ENCODE measurements at regions not wholly inside any gene's neighbourhood (a gene's known extent, or its start where the extent isn't known, plus 50 kb on each side); places are given as distances from the start of the nearest gene placed in this dataset.

DNA sequence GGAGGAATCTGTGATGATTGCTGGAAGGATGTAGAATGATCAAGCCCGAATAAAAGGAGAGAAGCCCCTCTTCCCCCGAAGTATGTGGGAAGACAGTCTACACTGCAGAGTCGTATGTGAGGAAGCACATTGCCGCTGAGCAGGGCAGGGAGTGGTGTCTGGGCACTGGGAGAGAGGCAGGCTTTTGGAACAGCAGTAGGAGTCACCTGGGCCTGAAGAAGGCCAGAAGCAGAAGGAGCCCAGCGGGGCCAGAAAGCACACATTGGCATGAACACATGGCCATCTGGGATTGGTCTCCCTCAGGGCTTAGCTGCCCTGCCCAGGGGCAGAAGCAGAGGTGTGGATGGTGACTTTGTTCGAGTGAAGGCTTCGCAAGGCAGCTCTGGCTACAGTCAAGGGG is 162.8 kb downstream of the ERCC6L2 start:
- no peak overlapping the region for H3K4me3 ChIP-seq (replicated peaks; ENCODE audit: low read depth, low read length)
- no peak for TF ChIP-seq CTCF (IDR thresholded peaks at IDR 0.05; ENCODE audit: low read length, missing control alignments)

GRCh38 chr9:96034553-96035122 is 159.1 kb downstream of the ERCC6L2 start:
- DNase-seq (ENCODE audit: low read depth), result no peak

More for the DNA sequence above, 162.8 kb downstream of the ERCC6L2 start:
- DNase-seq (ENCODE audit: low read depth), result no peak

DNA sequence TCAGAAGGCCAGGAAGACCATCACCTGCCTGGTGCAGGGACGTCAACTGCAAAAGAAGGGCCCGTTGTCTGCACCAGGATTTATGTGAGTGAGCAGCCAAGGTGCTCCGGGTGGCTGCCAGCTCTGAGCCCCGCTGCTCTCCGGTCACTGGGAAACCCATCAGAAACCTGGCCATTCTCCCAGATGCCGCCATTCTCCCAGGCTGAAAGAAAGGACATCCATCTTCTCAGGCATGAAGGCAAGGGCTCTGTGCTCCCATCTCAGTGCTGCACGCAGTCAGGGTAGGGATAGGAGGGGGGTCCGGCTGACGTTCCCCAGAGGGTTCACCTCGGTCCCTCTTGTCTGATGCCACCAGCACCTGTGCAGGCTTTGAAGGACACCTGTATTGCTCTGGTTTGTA is 158.4 kb downstream of the ERCC6L2 start:
- no peak for TF ChIP-seq CTCF (IDR thresholded peaks at IDR 0.05; ENCODE audit: low read length, missing control alignments)
- no peak for DNase-seq (ENCODE audit: low read depth)

More at GRCh38 chr9:96034553-96035122, 159.1 kb downstream of the ERCC6L2 start:
- no peak for TF ChIP-seq CTCF (IDR thresholded peaks at IDR 0.05; ENCODE audit: low read length, missing control alignments)
- no peak overlapping the region for H3K4me3 ChIP-seq (replicated peaks; ENCODE audit: low read depth, low read length)

DNA sequence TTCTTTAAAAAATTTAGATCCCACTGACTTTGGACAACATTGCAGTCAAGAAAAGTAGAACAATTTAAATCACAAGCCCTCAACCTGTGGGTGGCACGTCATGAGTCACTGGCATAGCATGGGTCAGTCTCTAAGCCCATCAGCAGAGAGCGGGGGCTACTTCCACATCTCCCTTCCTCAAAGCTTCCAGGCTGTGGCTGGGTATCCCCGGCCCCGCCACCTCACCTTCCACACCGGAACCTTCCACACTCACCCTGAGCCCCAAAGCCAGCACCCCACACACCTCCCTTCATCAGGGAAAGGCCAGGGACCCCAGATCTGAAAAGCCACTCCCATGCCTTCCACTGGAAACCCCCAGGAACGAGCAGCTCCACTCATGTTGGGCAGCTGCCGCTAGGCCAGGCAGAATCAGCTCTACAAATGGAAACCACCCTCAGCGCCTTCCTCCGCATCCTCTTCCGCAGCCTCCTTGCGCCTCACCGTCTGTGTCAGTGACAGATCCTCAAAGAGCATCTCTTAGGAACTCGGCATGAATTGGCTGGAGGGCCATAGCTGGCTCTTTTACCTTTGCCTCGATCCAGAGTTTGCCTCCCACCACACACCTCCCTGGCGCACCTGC is 156.5 kb downstream of the ERCC6L2 start:
- TF ChIP-seq CTCF (IDR thresholded peaks at IDR 0.05; ENCODE audit: low read length, missing control alignments), result no peak
- no peak for DNase-seq (ENCODE audit: low read depth)
- no peak overlapping the region for H3K4me3 ChIP-seq (replicated peaks; ENCODE audit: low read depth, low read length)

More for the DNA sequence above, 158.4 kb downstream of the ERCC6L2 start:
- H3K4me3 ChIP-seq (replicated peaks; ENCODE audit: low read depth, low read length), result no peak overlapping the region

GRCh38 chr9:96031366-96031824 is 155.9 kb downstream of the ERCC6L2 start:
- no peak for DNase-seq (ENCODE audit: low read depth)
- no peak for TF ChIP-seq CTCF (IDR thresholded peaks at IDR 0.05; ENCODE audit: low read length, missing control alignments)
- H3K4me3 ChIP-seq (replicated peaks; ENCODE audit: low read depth, low read length), result no peak overlapping the region

- no peak for TF ChIP-seq CTCF (IDR thresholded peaks at IDR 0.05; ENCODE audit: low read length, missing control alignments)
Observed at GRCh38 chr9:96029722-96030530, 154.4 kb downstream of the ERCC6L2 start.

More at GRCh38 chr9:96029722-96030530, 154.4 kb downstream of the ERCC6L2 start:
- no peak for DNase-seq (ENCODE audit: low read depth)
- no peak overlapping the region for H3K4me3 ChIP-seq (replicated peaks; ENCODE audit: low read depth, low read length)
